PC-9 (cell line): ENCODE measurements at regions not wholly inside any gene's neighbourhood (a gene's known extent, or its start where the extent isn't known, plus 50 kb on each side); places are given as distances from the start of the nearest gene placed in this dataset.

ENCODE experiments used
- EZH2 ChIP-seq: fragments of 200-600 bp; sonication (generic); IDR thresholded peaks from 2 replicates; pipeline ENCODE4 v1.8.0; 2017; ENCODE audit warnings: antibody characterized with exemption, low read depth
- TF ChIP-seq, protein P1 (sequence below): fragments of 200-600 bp; sonication (generic); conservative IDR thresholded peaks from 2 replicates; pipeline ENCODE4 v1.6.1; 2017; ENCODE audit warnings: mixed run types, antibody characterized with exemption, mild to moderate bottlenecking, moderate library complexity

DNA sequence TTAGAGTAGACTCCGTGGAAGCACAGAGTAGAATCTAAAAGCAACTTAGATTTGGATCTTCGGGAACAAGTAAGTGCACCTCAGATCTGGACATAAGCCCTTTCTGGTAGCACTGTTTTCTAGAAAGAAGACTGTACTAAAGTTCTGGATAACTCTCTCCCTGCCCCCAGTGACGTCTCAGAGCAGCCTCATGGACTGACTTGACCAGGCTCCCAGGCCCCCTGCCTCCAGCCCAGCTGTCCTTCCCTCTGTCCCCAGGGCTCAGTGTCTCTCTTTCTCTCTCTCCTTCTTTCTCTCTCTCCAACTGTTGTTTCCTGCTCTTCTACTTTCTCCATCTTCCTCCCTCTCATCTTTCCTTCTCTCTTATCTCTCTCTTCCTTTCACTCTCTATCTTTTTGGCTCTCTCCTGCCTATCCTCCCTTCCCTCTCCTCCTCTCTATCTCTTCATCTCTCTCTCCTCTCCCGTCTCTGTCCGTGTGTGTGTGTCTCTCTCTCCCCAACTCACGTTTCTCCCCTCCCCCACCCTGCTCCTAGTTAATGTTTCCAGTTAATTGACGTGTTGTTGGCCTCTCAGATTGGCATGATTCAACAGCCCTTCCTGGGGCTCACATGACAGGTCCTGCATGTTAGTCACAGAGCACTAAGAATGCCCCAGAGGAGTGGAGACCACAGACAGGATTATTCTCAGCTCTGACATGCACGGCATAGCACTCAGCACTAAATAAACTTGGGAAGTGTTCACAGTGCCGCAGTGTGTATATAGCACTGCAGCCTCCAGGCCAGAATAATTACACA, 180.4 kb upstream of the FOXQ1 start:
- TF ChIP-seq, protein P1, sequence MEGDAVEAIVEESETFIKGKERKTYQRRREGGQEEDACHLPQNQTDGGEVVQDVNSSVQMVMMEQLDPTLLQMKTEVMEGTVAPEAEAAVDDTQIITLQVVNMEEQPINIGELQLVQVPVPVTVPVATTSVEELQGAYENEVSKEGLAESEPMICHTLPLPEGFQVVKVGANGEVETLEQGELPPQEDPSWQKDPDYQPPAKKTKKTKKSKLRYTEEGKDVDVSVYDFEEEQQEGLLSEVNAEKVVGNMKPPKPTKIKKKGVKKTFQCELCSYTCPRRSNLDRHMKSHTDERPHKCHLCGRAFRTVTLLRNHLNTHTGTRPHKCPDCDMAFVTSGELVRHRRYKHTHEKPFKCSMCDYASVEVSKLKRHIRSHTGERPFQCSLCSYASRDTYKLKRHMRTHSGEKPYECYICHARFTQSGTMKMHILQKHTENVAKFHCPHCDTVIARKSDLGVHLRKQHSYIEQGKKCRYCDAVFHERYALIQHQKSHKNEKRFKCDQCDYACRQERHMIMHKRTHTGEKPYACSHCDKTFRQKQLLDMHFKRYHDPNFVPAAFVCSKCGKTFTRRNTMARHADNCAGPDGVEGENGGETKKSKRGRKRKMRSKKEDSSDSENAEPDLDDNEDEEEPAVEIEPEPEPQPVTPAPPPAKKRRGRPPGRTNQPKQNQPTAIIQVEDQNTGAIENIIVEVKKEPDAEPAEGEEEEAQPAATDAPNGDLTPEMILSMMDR, result no peak
- no peak for TF ChIP-seq EZH2
